ENCODE measurements at regions not wholly inside any gene's neighbourhood (a gene's known extent, or its start where the extent isn't known, plus 50 kb on each side); places are given as distances from the start of the nearest gene placed in this dataset.

- CTCF ChIA-PET = interaction anchor here (1.2 kb wide), 1 partner anchor 9 kb away, joined by 4 read pairs; no protein-coding TSS in a partner anchor
- DNase-seq (no peak), ATAC-seq (ENCODE audit: low read depth) (no peak)
- Histone ChIP-seq H2BK15ac (ENCODE audit: low read depth, low read length) (no peak overlapping the region), H2BK120ac (ENCODE audit: low read depth, low read length) (no peak overlapping the region), H3K27ac (ENCODE audit: insufficient read depth, low read length) (no peak overlapping the region), H3K9me1 (ENCODE audit: insufficient read depth, low read length) (no peaks in the 10 kb centered on the region), H3K27me3 (ENCODE audit: control insufficient read depth, insufficient read depth, low read length) (no peaks in the 10 kb centered on the region; the same call in 1 of the 2 replicates), H3K56ac (ENCODE audit: extremely low read depth, insufficient read depth, low read length) (no peak overlapping the region), H2AFZ (replicated peaks; ENCODE audit: low read length, poor library complexity) (no peak overlapping the region), H2AK9ac (replicated peaks; ENCODE audit: low read depth, low read length, poor library complexity) (no peak overlapping the region), H2BK20ac (ENCODE audit: low read depth, low read length) (no peak overlapping the region), H3K18ac (ENCODE audit: low read depth, low read length) (no peak overlapping the region), H4K8ac (ENCODE audit: low read depth in 2 of 2, low read length in 2 of 2) (no peak overlapping the region), H4K91ac (ENCODE audit: insufficient read depth, low read depth, low read length) (no peak overlapping the region), H3K4me1 (ENCODE audit: control insufficient read depth, insufficient read depth, low read length) (no peaks in the 10 kb centered on the region), H3K23ac (ENCODE audit: low read depth, low read length) (no peak overlapping the region), H3K4me3 (ENCODE audit: insufficient read depth, low read depth, low read length) (no peak overlapping the region), H2BK5ac (ENCODE audit: low read depth, low read length, poor library complexity, severe bottlenecking) (no peak overlapping the region), H3K9me3 (ENCODE audit: control insufficient read depth, insufficient read depth, low read length) (no peaks in the 10 kb centered on the region), H3K9ac (ENCODE audit: low read depth, low read length) (no peak overlapping the region), H3K4ac (ENCODE audit: low read depth, low read length) (no peak overlapping the region), H4K5ac (ENCODE audit: low read depth, low read length) (no peak overlapping the region), H3K4me2 (ENCODE audit: low read depth, low read length) (no peak overlapping the region), H2AK5ac (ENCODE audit: low read depth, low read length) (no peak overlapping the region), H3K36me3 (ENCODE audit: control insufficient read depth, insufficient read depth, low read length) (no peaks in the 10 kb centered on the region), H3K79me1 (ENCODE audit: low read depth in 1 of 2, low read length in 2 of 2) (no peaks in the 10 kb centered on the region), H3K14ac (replicated peaks; ENCODE audit: low read depth, low read length) (no peak overlapping the region), H4K20me1 (ENCODE audit: insufficient read depth, low read length) (no peaks in the 10 kb centered on the region)
- no TSS peak for BruUV-seq (replicated peaks)
- in situ Hi-C loops (cut with MboI; ENCODE audit: low sequenced_read_pairs) = no loop called here
- dilution Hi-C loops (cut with HindIII; ENCODE audit: low sequenced_read_pairs, unreplicated experiment) = no loop called here
- POLR2A ChIA-PET (ENCODE audit: unreplicated experiment) = no interaction called here
- TF ChIP-seq USF2 (IDR thresholded peaks at IDR 0.05; ENCODE audit: low read depth, low read length) (no peak), SMC3 (IDR thresholded peaks at IDR 0.05; ENCODE audit: low read depth, low read length) (no peak), CHD1 (IDR thresholded peaks at IDR 0.05; ENCODE audit: low read depth, low read length) (no peak), FOS (IDR thresholded peaks at IDR 0.05; ENCODE audit: low read depth, low read length) (no peak), NFE2L2 (IDR thresholded peaks at IDR 0.05; ENCODE audit: low read depth, low read length) (no peak), MAZ (IDR thresholded peaks at IDR 0.05; ENCODE audit: borderline replicate concordance, low read depth, low read length) (no peak), ELK1 (IDR thresholded peaks at IDR 0.05; ENCODE audit: borderline replicate concordance, low read depth, low read length) (no peak)
- TF ChIP-seq, protein P1, sequence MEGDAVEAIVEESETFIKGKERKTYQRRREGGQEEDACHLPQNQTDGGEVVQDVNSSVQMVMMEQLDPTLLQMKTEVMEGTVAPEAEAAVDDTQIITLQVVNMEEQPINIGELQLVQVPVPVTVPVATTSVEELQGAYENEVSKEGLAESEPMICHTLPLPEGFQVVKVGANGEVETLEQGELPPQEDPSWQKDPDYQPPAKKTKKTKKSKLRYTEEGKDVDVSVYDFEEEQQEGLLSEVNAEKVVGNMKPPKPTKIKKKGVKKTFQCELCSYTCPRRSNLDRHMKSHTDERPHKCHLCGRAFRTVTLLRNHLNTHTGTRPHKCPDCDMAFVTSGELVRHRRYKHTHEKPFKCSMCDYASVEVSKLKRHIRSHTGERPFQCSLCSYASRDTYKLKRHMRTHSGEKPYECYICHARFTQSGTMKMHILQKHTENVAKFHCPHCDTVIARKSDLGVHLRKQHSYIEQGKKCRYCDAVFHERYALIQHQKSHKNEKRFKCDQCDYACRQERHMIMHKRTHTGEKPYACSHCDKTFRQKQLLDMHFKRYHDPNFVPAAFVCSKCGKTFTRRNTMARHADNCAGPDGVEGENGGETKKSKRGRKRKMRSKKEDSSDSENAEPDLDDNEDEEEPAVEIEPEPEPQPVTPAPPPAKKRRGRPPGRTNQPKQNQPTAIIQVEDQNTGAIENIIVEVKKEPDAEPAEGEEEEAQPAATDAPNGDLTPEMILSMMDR (conservative IDR thresholded peaks at IDR 0.05; ENCODE audit: low read depth, low read length) = no peak
- intact Hi-C loops (cut with micrococcal nuclease) = no loop called here
- WGBS, 2 experiments (ENCODE audit: extremely low coverage in 2 of 2, insufficient read length in 1 of 2) = no CpG with 5 or more reads among the region's 1 CpG
Measured at GRCh38 chr21:15614766-15615165, 115.0 kb upstream of the USP25 start.

Data from IMR-90 (cell line).